K562 (cell line): ENCODE measurements at regions not wholly inside any gene's neighbourhood (a gene's known extent, or its start where the extent isn't known, plus 50 kb on each side); places are given as distances from the start of the nearest gene placed in this dataset.

Experiments used
- ATAC-seq: fragments of 200-7000 bp; cut with Tn5 transposase; 3 replicates; pipeline ENCODE4 v1.9.1; 2020; ENCODE audit warnings: moderate library complexity
- BruUV-seq: library from RNA; stranded (reverse); fragments of 400-500 nt; replicated peaks from 2 replicates; lab custom pipeline; 2021; lab: Mats Ljungman, UMichigan
- CTCF ChIA-PET: fragments of 300-600 bp; formaldehyde crosslinking; extraction: SDS; loops from one replicate; lab custom pipeline; 2021; ENCODE audit warnings: low intra/inter-chr PET ratio; lab: Yijun Ruan, JAX
- POLR2A ChIA-PET: fragments of 300-600, 350-650 bp; sonication (Branson Sonifier 250); formaldehyde crosslinking; extraction: SDS; loops from one replicate; lab custom pipeline; 2021; ENCODE audit warnings: antibody characterized with exemption, inconsistent platforms; lab: Yijun Ruan, JAX
- DNase-seq, 4 experiments: peaks; one replicate each; pipeline versions ENCODE4 v3.0.0 to v3.0.0-alpha.2; 2011 to 2018; ENCODE audit warnings: low spot score in 3 of 4, mixed read lengths in 3 of 4; ENCODE audit errors: extremely low read depth in 1 of 4
- FAIRE-seq: peaks from 2 replicates; lab custom pipeline; 2011; peaks lifted over from hg19 to GRCh38; lab: Jason Lieb, UNC
- H2AFZ ChIP-seq: 2 replicates; pipeline ENCODE4 v1.6.0; 2011; ENCODE audit warnings: low read depth, low read length, control low read depth, inconsistent platforms
- H3K27ac ChIP-seq: fragments of 200-600 bp; 3 replicates; pipeline ENCODE4 v1.8.0; 2011; ENCODE audit warnings: low read depth, mild to moderate bottlenecking, control low read depth, inconsistent platforms, low read length, moderate library complexity, mixed read lengths; ENCODE audit errors: extremely low read depth
- H3K27me3 ChIP-seq, 2 experiments: fragments of 300-600 bp in 1 of 2; 2 replicates in 1 of 2; 3 replicates in 1 of 2; pipeline versions ENCODE4 v1.6.0 to v1.8.0; 2011; ENCODE audit warnings: inconsistent platforms in 2 of 2, low read length in 2 of 2, mild to moderate bottlenecking in 1 of 2, mixed read lengths in 1 of 2, moderate library complexity in 1 of 2; ENCODE audit not compliant: control insufficient read depth in 2 of 2, insufficient read depth in 2 of 2
- H3K36me3 ChIP-seq: fragments of 300-600 bp; 3 replicates; pipeline ENCODE4 v1.8.0; 2011; ENCODE audit warnings: mild to moderate bottlenecking, low read length, inconsistent platforms; ENCODE audit not compliant: control insufficient read depth, insufficient read depth
- H3K4me1 ChIP-seq, 2 experiments: fragments of 200-600 bp in 1 of 2; replicated peaks in 1 of 2; 2 replicates in 1 of 2; 3 replicates in 1 of 2; pipeline versions ENCODE4 v1.5.1 to v1.8.0; 2011; ENCODE audit warnings: inconsistent platforms in 2 of 2, low read length in 2 of 2, mild to moderate bottlenecking in 1 of 2, mixed read lengths in 1 of 2, moderate library complexity in 1 of 2; ENCODE audit not compliant: control insufficient read depth in 2 of 2, insufficient read depth in 2 of 2
- H3K4me2 ChIP-seq: 2 replicates; pipeline ENCODE4 v1.6.1; 2011; ENCODE audit warnings: low read length, control low read depth, inconsistent platforms, mixed read lengths; ENCODE audit not compliant: insufficient read depth
- H3K4me3 ChIP-seq: fragments of 200-600 bp; sonication (generic), shearing (Covaris generic); 2 replicates; pipeline ENCODE4 v1.5.1; 2016; ENCODE audit warnings: control low read depth, inconsistent platforms
- H3K79me2 ChIP-seq: fragments of 200-600 bp; 3 replicates; pipeline ENCODE4 v1.8.0; 2011; ENCODE audit warnings: low read length, inconsistent platforms; ENCODE audit not compliant: control insufficient read depth, insufficient read depth
- H3K9ac ChIP-seq, 2 experiments: 2 replicates each; pipeline versions ENCODE4 v1.6.0 to v1.6.1; 2011; ENCODE audit warnings: low read depth in 2 of 2, low read length in 2 of 2, control low read depth in 1 of 2, inconsistent platforms in 1 of 2, mild to moderate bottlenecking in 1 of 2, mixed read lengths in 1 of 2; ENCODE audit not compliant: insufficient read depth in 1 of 2
- H3K9me1 ChIP-seq: one replicate; pipeline ENCODE4 v1.6.0; 2011; ENCODE audit warnings: inconsistent platforms, mild to moderate bottlenecking, low read length, moderate library complexity; ENCODE audit not compliant: control insufficient read depth, insufficient read depth
- H3K9me3 ChIP-seq: replicated peaks from 2 replicates; pipeline ENCODE4 v1.5.1; 2011; ENCODE audit warnings: low read depth, low read length, inconsistent platforms; ENCODE audit not compliant: control insufficient read depth, insufficient read depth
- H4K20me1 ChIP-seq: replicated peaks from 2 replicates; pipeline ENCODE4 v1.6.1; 2011; ENCODE audit warnings: low read length, inconsistent platforms, mixed read lengths; ENCODE audit not compliant: control insufficient read depth, insufficient read depth
- CBX5 ChIP-seq: IDR thresholded peaks from 2 replicates; pipeline ENCODE4 v1.6.1; 2014; ENCODE audit warnings: low read depth, borderline replicate concordance
- HDAC3 ChIP-seq: fragments of 450-650 bp; IDR thresholded peaks from 2 replicates; pipeline ENCODE4 v1.6.1; 2018; ENCODE audit warnings: borderline replicate concordance, mild to moderate bottlenecking, moderate library complexity; ENCODE audit not compliant: partially characterized antibody
- MAFK ChIP-seq: IDR thresholded peaks from 2 replicates; pipeline ENCODE4 v1.6.1; 2011; ENCODE audit warnings: low read length, improper control_type of control experiment
- NR2F6 ChIP-seq: fragments of 450-650 bp; formaldehyde crosslinking; IDR thresholded peaks from 2 replicates; pipeline ENCODE4 v1.4.0; 2020; ENCODE audit warnings: mild to moderate bottlenecking
- POLR2AphosphoS2 ChIP-seq: IDR thresholded peaks from 2 replicates; pipeline ENCODE4 v1.6.1; 2012; ENCODE audit warnings: low read length, improper control_type of control experiment
- POU5F1 ChIP-seq: fragments of 150-350 bp; IDR thresholded peaks from 2 replicates; pipeline ENCODE4 v1.6.1; 2014; ENCODE audit warnings: borderline replicate concordance, low read length, low read depth, mild to moderate bottlenecking; ENCODE audit not compliant: partially characterized antibody
- RBFOX2 ChIP-seq: fragments of 200-400 bp; formaldehyde crosslinking; IDR thresholded peaks from 2 replicates; pipeline ENCODE4 v1.6.1; 2017; ENCODE audit warnings: low read depth, mild to moderate bottlenecking, low read length, moderate library complexity
- SAFB ChIP-seq: fragments of 200-400 bp; formaldehyde crosslinking; IDR thresholded peaks from 2 replicates; pipeline ENCODE4 v1.6.1; 2017; ENCODE audit warnings: low read depth, low read length, borderline replicate concordance
- WGBS: fragments of 100-300 bp; shearing (Covaris generic); methylation state at CpG from one replicate; pipeline ENCODE4 v1.1.6; 2016; ENCODE audit warnings: low coverage, mixed read lengths; ENCODE audit not compliant: insufficient coverage; ENCODE audit errors: missing lambda C conversion rate; 5-methylcytosine and 5-hydroxymethylcytosine counted together
- in situ Hi-C: fragments of 300-500 bp; cut with MboI; formaldehyde crosslinking; loops from 4 replicates; pipeline ENCODE4 v1.15.0; 2018; ENCODE audit warnings: inconsistent platforms, mixed read lengths
- intact Hi-C: fragments of 100-400 bp; cut with micrococcal nuclease; formaldehyde crosslinking; loops from 2 replicates; pipeline ENCODE4 v1.14.2; 2022

DNA sequence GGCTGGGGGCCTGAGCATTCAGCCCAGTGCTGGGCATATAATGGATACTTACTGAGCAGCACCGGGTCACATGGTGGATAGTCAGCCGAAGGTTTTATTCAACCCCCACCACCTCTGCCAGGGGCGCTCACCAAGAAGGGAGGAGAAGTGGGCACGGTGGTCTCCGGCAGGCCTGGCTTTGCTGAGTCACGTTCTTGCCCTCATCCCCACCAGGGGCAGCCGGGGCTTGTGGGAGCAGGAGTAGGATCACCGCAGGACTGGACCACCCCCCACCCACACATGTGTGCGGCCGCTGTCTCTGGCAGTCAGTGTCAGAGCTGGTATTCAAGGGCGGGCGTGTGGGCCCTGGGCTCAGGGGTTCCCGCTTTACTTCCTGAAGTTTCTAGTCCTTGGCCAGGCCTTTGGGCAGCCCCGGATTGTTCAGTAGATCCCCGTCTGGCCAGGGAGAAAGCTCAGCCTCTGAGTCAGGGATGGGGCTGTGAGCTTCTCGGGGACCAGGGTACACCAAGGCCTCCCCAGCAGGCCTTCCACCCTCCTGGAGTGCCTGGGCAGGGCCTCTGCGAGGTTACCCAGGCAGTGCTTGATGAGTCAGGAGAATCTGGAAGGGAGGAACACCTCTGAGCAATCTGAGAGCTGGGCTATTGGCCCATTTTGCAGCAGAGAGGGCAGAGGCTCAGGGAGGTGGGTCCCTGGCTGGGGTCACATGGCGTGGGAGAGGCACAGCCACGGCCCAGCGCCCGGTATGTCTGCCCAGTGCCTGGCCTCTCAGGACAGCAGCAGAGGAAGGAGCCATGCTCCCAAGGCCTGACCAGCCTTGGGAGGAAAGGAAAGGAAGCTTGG, 60.6 kb downstream of the RTL6 start:
- no peaks in the 10 kb centered on the region for H4K20me1 ChIP-seq
- DNase-seq (no peak), ATAC-seq (no peak), FAIRE-seq (no peak)
- in situ Hi-C loops (no loop called here), intact Hi-C loops (no loop called here)
- H3K9me3 ChIP-seq = no peaks in the 10 kb centered on the region
- H3K9ac ChIP-seq = no peak overlapping the region
- 13% methylated on average over 10 of the region's 21 CpGs for WGBS
- peaks cover 3 to 33% of the 10 kb centered on the region in 2 experiments; a peak in 4 of 5 replicates for H3K27me3 ChIP-seq
- H3K4me3 ChIP-seq = no peak overlapping the region
- no peaks in the 10 kb centered on the region for H3K36me3 ChIP-seq
- no peaks in the 10 kb centered on the region for H3K4me1 ChIP-seq
- ChIA-PET POLR2A (no interaction called here), CTCF (no interaction called here)
- H3K79me2 ChIP-seq = no peaks in the 10 kb centered on the region
- H2AFZ ChIP-seq = no peak overlapping the region
- no TSS peak for BruUV-seq
- no peaks in the 10 kb centered on the region for H3K9me1 ChIP-seq
- no peak for TF ChIP-seq NR2F6
- TF ChIP-seq RBFOX2 = no peak
- TF ChIP-seq SAFB = no peak
- TF ChIP-seq MAFK = no peak
- no peak for TF ChIP-seq POLR2AphosphoS2
- no peak for TF ChIP-seq CBX5
- H3K4me2 ChIP-seq = no peak overlapping the region
- H3K27ac ChIP-seq = no peak overlapping the region

DNA sequence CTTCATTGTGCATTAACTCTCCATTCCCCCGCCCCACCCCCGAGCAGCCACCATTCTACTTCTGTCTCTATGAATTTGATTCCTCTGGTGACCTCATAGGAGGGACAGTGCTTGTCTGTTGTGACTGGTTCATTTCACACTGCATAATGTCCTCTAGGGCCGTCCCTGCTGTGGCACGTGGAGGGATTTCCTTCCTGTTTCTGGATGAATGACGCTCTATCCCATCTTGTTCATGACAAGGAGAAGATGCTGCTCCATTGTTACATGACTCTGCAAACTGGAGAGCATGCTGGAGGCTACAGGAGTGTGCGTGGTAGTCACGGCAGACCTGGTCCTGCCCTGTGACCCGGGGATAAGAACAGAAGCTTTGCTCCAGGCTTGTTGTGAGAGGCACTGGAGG, 61.3 kb downstream of the RTL6 start:
- ChIA-PET CTCF (no interaction called here), POLR2A (no interaction called here)
- no peak overlapping the region for H3K27ac ChIP-seq
- H3K4me1 ChIP-seq = no peaks in the 10 kb centered on the region
- no peak overlapping the region for H3K4me2 ChIP-seq
- no peaks in the 10 kb centered on the region for H4K20me1 ChIP-seq
- H3K9ac ChIP-seq = no peak overlapping the region
- H3K9me3 ChIP-seq = no peaks in the 10 kb centered on the region
- FAIRE-seq (no peak), ATAC-seq (no peak), DNase-seq (no peak)
- H3K9me1 ChIP-seq = no peaks in the 10 kb centered on the region
- H2AFZ ChIP-seq = no peak overlapping the region
- no peaks in the 10 kb centered on the region for H3K36me3 ChIP-seq
- TF ChIP-seq POU5F1 (no peak), HDAC3 (no peak)
- WGBS = 0% methylated on average over 7 of the region's 8 CpGs
- in situ Hi-C loops = no loop called here
- peaks cover 3 to 28% of the 10 kb centered on the region in 2 experiments; a peak in 3 of 5 replicates for H3K27me3 ChIP-seq
- H3K79me2 ChIP-seq = no peaks in the 10 kb centered on the region
- intact Hi-C loops = no loop called here
- BruUV-seq = no TSS peak
- no peak overlapping the region for H3K4me3 ChIP-seq
